ENCODE measurements at regions not wholly inside any gene's neighbourhood (a gene's known extent, or its start where the extent isn't known, plus 50 kb on each side); places are given as distances from the start of the nearest gene placed in this dataset.

- H3K4me3 ChIP-seq: no peak overlapping the region
- no peaks in the 10 kb centered on the region for H3K27me3 ChIP-seq
- H3K9me3 ChIP-seq (replicated peaks in 1 of 3): no peaks in the 10 kb centered on the region
- intact Hi-C loops (cut with DNase I): no loop called here
- no peak overlapping the region for H3K27ac ChIP-seq
- H3K36me3 ChIP-seq (replicated peaks in 1 of 2): no peaks in the 10 kb centered on the region
- TF ChIP-seq POLR2A (IDR thresholded peaks at IDR 0.05) (no peak), CTCF (IDR thresholded peaks at IDR 0.05) (no peak)
- no peaks in the 10 kb centered on the region for H3K4me1 ChIP-seq (replicated peaks in 1 of 2)
- 64 to 75% (median 66%) methylated on average over 3 of the region's 3 CpGs for WGBS, 4 donors
- no peak for DNase-seq
These were observed 207.6 kb upstream of the RASGEF1B start for GRCh38 chr4:81679315-81679714.

GRCh38 chr4:81678801-81679200, 207.1 kb upstream of the RASGEF1B start:
- Histone ChIP-seq H3K27ac (no peak overlapping the region), H3K4me3 (no peak overlapping the region), H3K27me3 (no peaks in the 10 kb centered on the region), H3K36me3 (replicated peaks in 1 of 2) (no peaks in the 10 kb centered on the region), H3K9me3 (replicated peaks in 1 of 3) (no peaks in the 10 kb centered on the region), H3K4me1 (replicated peaks in 1 of 2) (no peaks in the 10 kb centered on the region)
- no peak for DNase-seq
- intact Hi-C loops (cut with DNase I): no loop called here
- 81 to 85% (median 83%) methylated on average over 3 of the region's 3 CpGs for WGBS, 4 donors
- no peak for TF ChIP-seq CTCF (IDR thresholded peaks at IDR 0.05)
- no peak for TF ChIP-seq POLR2A (IDR thresholded peaks at IDR 0.05)

GRCh38 chr4:81676537-81676936, 204.8 kb upstream of the RASGEF1B start:
- H3K4me3 ChIP-seq: no peak overlapping the region
- 53 to 79% (median 66%) methylated on average over 5 of the region's 5 CpGs for WGBS, 4 donors
- no peak for DNase-seq
- H3K9me3 ChIP-seq (replicated peaks in 1 of 3): no peaks in the 10 kb centered on the region
- intact Hi-C loops (cut with DNase I): no loop called here
- no peaks in the 10 kb centered on the region for H3K27me3 ChIP-seq
- no peaks in the 10 kb centered on the region for H3K4me1 ChIP-seq (replicated peaks in 1 of 2)
- TF ChIP-seq POLR2A (IDR thresholded peaks at IDR 0.05): no peak
- no peak for TF ChIP-seq CTCF (IDR thresholded peaks at IDR 0.05)
- no peak overlapping the region for H3K27ac ChIP-seq
- H3K36me3 ChIP-seq (replicated peaks in 1 of 2): no peaks in the 10 kb centered on the region

- intact Hi-C loops (cut with DNase I): no loop called here
- no peak for TF ChIP-seq POLR2A (IDR thresholded peaks at IDR 0.05)
- TF ChIP-seq CTCF (IDR thresholded peaks at IDR 0.05): no peak
- peak in 2 of 7 donors; percentile 20 to 23 for DNase-seq
- no peaks in the 10 kb centered on the region for H3K36me3 ChIP-seq (replicated peaks in 1 of 2)
- 50 to 66% (median 60%) methylated on average over 7 of the region's 7 CpGs for WGBS, 4 donors
- no peak overlapping the region for H3K4me3 ChIP-seq
- no peaks in the 10 kb centered on the region for H3K27me3 ChIP-seq
- no peaks in the 10 kb centered on the region for H3K4me1 ChIP-seq (replicated peaks in 1 of 2)
- H3K27ac ChIP-seq: no peak overlapping the region
- H3K9me3 ChIP-seq (replicated peaks in 1 of 3): no peaks in the 10 kb centered on the region
These were observed 204.2 kb upstream of the RASGEF1B start for GRCh38 chr4:81675791-81676393.
